GM03348 (cell line): ENCODE measurements at regions not wholly inside any gene's neighbourhood (a gene's known extent, or its start where the extent isn't known, plus 50 kb on each side); places are given as distances from the start of the nearest gene placed in this dataset.

Experiments used
- DNase-seq: peaks from one replicate; pipeline ENCODE4 v3.0.0; 2012; ENCODE audit warnings: low spot score

DNA sequence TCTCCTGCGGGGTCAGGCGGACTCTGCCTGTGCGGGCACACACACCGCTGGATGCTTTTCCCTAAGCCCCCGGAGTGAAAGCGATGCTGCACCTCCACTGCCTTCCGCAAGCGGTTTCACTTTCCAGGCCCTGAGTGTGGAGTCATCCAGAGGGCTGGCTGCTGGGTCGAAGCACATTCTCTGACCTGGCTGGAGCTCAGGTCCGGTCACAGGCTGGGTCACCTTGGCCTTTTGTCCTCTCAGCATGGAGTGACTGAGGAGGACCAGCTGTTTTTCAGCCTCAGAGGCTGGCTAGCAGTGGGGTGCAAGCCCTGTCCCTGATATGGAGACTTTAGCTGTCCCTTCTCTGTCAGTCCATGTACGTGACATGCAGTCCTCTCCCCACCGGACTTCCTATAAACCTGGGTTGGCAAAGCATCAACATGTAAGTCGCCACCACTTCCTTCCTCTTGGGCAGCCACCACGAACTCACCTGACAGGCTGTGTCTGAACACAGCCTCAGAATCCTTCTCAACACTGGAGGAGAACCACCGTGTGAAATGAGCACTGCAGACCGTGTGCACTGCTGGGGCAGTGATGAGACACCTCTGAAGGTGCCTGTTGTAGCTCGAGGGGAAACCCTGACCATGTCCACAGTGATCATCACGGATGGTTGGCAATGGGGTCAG, 51.3 kb downstream of the GADD45G start:
- DNase-seq: no peak

DNA sequence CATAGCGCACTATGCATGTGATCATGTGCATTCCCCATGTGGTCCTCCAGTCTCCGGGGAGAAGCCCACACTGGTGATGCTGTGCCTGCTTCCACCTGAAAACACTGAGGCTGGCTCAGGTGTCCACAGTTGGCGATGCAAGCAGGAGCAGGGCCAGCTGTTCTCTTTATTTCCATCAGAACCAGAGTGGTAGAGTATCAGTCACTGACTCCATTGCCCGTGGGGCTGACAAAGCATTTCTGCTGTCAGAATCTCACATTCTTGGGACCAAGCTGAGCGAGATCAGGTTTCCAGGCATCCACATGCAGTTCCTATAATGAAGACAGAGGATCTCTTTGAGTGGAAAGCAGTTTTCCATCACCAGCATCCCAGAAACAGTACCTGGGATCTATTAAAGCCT, 52.5 kb downstream of the GADD45G start:
- DNase-seq: no peak

DNA sequence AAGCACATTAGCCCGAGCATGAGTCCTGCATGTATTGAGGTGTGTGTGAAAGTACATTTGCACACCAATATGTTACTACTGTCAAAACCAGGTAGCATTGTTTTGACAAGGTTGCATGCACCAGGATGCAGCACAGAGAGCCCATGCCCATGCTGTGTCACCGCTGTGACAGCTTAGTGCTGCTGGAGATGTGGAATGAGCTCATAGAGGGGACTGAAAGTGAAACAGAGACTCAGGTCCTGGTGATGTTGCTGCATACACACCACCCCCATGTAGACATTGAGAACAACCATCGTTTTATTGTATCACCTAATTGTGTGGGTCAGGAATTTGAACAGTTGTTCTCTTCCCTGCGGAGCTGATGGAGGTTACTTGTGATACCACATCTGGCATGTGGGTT, 53.0 kb downstream of the GADD45G start:
- DNase-seq: no peak

DNA sequence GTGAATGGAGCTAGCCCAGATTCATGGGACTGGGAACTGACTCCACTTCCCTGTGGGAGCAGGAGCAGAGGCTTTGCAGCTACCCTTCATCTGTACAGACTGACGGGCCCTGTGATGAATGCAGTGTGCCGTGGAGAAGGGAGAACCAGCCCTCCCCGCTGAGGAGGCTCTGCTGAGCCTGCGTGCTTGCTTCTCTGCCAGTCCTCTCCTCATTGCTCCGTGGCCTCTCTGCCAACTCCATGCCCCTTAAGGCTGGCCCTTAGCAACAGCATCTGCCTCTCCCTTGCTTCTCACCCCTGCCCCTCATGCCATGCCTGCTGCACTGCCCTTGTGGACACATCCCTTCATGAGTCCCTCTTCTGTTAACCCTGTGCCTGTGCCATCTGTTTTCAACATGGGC, 53.6 kb downstream of the GADD45G start:
- DNase-seq: no peak

DNA sequence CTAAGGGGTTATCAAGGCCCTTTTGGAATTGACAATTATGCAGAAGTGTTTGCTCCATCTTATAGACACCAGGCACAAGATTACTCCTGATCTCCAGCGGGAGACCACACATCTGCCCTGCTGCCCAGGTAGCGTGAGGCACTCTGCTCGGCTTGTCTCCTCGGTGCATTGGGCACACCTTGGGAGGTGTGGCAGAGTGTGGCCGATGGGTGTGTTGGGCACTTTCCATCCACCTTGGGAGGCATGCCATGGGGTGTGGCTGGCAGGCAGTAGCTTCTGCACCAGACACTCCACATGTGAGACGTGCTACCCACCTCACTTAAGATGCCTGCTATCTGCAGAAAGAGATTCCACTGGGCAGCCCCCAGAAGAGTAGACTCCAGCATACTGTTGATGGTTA, 54.1 kb downstream of the GADD45G start:
- no peak for DNase-seq

- DNase-seq: no peak
Measured at GRCh38 chr9:89659473-89659872, 54.7 kb downstream of the GADD45G start.

DNA sequence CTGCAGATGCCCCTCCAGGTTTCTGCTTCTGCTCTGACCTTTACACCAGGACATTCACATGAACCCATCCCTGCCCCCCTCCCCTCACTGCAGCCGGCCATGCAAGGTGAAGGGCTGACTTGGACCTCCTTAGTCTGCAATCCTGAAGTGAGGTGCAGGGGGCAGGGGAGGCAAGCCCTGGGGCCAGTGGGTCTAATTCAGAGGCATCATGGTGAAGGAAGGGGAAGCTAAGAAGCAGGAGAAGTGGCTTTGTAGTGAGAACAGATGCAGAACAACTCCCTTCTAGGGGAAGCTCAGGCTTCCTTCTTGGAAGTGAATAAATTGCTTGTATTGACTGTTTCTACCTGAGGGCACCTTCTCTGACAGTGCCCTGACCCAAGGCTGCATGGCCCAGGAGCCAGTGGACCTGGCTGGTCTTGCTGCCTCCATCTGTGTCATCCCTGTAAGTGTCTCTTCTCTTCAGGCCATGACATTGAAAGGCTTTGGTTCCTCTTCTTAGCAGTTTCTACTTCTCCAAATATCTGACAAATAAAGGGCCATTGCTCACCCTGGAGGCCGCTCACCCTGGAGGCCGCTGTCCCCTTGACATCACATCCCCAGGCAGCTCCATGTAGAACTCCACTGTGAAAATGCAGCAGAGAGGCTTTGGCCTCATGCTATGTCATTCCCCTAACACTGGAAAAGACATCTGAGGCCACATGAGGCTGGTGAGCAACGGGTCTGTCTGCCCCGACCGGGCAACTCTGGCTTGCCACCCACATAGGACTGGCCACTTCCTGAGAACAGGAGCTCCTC, 55.3 kb downstream of the GADD45G start:
- no peak for DNase-seq

DNA sequence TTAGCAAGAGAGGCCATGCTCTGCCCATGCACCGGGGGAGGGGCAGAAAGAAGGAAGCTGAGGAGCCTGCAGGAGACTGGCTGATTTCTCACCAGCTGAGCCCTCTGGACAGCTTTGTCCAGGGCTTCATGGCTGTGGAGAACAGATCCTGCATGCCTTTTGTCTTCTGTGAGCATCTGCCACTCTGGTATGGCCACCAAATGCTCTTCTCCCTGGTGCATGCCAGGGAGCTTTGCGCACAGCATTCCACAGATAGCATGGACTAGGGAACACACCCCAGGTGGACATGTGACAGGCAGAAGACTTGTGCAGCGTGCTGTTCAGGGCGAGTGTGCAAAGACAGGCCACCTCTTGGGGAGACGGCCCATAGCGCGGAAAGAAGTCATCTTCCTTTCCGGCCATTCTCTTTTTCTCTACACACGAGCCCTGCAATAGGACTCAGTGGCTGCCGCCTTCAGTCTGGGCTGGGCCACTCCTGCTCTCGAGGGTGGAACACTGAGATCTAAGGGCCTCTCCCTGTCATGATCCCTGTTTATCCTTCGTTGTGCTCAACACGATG, 56.7 kb downstream of the GADD45G start:
- DNase-seq: no peak

GRCh38 chr9:89661956-89662717, 57.3 kb downstream of the GADD45G start:
- DNase-seq: peak; percentile 53

DNA sequence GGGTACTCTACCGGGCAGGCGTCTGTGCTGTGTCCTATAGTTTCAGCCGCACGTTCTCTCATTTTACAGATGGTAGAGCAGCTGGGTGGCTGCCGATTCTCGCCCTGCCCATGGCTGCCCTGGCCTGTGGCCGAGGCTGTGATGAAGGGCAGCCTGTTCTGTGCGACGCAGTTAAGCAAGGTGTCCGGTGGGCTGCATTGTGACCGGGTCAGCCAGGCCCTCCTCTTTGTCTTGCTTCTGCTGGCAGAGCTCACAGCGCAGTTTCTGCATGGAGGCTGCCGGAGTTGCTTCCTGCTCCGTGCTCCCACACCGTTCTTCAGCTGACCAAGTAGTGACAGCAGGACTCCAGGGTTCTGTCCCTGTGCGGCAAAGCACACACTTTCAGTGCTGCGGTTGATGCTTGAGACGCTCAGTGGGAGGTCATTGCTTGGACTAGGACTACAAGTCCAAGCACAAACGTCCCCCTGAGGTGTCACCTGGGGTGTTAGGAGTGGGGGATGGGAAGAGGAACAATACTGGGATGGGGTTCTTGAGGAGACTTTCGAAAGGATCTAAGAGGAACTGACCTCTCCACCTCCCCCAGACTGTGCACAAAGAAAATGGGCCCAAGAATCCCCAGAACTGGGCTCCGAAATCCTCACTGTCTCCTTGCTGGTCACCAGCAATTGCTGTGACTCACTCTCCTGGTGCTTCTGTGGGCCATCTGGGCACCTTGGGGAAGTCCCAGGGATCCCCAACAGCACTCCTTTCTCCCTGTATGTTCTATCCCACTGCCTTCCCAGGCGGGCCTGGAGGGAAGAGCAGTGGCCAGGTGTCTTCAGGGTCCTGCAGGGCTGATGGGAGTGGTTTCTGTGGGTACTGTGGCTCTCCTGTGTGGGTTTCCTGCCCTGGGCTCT, 58.2 kb downstream of the GADD45G start:
- no peak for DNase-seq

DNA sequence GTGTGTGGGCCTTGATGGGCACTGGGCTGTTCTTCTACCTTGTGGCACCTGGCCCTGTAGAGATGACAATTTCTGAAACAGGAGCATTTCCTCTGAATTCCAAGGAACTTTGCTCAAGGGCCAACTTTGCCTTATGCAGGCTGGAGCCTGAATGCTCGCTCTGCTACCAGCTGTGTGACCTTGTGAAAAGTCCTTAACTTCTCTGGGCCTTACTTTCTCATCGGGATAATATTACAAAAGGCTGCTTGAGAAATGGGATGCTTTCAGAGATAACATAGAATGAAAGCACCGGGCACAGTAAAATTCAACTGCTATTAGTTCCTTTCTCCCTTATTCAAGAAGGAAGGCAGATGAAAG, 58.8 kb downstream of the GADD45G start:
- DNase-seq: no peak

- no peak for DNase-seq
Measured at GRCh38 chr9:89664010-89664409, 59.2 kb downstream of the GADD45G start.

DNA sequence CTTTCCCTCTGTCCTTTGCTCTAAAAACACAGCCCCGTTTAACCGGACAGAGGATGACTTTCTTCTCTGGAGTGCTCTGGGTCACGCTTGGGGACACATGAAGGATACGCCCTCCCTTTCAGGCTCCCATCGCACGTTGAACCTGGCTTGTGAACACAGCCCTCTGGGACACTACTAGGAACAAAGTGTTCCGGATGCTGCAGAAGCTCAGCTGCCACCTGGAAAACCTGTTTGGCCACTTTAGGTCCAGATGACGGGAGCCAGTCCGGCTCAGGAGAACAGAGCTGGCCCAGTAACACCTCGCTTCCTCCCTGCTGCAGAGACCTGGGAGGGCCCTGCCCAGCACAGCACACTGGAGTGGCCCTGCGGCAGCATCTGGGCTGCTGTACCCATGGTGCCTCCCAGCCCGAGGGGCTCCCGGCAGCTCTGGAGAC, 60.1 kb downstream of the GADD45G start:
- no peak for DNase-seq

DNA sequence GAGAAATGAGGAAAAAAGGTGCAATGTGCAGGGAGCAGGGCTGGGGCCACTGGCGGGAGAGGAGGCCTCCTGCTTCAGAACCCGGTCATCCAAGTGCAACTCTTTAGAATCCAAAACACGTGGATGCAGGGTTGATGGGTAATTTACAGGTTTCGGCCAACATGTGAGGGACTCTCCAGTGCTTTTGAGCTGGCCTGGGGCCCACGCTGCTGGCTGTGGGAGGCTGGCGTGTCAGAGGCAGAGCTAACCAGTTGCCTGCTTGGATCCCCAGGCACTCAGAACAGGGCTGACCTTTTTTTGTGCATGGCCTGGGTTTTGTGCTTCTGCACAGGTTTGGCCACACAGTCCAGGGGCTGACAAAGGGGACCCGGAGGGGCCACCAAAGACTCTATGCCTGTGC, 61.6 kb downstream of the GADD45G start:
- no peak for DNase-seq

DNA sequence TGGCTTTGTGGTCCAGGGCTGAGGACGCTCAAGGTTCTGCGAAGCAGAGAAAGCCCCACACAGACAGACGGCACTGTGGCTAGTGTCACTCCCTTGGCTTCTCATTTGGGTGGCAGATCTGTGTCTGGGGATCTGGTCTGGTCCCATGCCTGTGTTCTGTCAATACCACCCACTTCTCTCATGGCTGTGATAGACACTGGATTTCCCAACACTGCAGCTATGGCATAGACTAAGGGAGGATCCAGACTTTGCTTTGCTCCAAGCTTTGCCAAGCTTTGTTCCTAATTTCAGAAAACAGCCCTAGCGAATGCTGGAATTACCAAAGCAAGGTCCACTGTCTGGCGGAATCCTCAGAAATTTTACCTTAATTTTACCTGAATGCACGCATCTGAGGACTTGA, 62.1 kb downstream of the GADD45G start:
- DNase-seq: no peak

- no peak for DNase-seq
Measured at GRCh38 chr9:89667726-89668125, 62.9 kb downstream of the GADD45G start.

- DNase-seq: no peak
Measured at GRCh38 chr9:89668216-89668865, 63.5 kb downstream of the GADD45G start.

DNA sequence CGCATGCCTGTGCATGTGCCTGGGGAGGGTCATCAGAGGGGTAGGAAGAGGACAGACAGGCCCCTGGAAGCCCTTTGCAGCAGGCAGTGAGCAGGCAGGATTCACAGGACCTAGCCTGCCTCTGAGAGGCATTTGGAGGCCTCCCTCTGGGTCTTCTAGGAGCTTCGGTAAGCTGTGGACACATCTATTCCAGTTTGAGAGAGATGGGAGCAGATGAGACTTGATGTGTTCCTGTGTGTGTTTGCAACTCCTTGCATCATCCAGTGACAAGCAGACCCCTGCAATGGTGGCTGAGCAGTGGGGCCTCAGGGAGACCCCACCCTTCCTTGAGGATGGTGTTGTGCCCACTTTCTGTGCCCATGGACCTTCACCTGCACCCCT, 64.0 kb downstream of the GADD45G start:
- no peak for DNase-seq

DNA sequence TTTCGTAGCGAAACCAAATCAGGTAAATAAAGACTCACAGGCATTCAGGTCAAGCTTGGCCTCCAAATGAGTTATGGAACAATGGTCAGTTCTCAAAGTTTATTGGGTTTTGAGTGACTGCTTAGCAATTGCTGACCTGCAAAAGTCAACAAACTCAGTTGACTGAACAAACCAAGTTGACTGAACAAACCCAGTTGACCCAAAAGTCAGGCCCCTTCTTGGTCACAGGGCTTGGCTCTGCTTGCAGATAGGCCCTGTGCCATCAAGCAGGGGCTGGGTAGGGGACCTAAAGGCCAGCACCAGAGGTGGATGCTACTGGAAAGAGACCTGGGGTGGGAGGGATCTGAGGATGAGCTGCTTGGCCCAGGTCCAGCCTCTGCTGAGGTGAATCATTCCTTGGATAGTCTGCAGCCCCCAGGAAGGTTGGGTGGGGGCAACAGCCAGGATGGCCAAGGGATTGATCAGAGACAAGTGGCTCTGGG, 64.6 kb downstream of the GADD45G start:
- DNase-seq: no peak

- DNase-seq: no peak
Measured at GRCh38 chr9:89670114-89670513, 65.3 kb downstream of the GADD45G start.

DNA sequence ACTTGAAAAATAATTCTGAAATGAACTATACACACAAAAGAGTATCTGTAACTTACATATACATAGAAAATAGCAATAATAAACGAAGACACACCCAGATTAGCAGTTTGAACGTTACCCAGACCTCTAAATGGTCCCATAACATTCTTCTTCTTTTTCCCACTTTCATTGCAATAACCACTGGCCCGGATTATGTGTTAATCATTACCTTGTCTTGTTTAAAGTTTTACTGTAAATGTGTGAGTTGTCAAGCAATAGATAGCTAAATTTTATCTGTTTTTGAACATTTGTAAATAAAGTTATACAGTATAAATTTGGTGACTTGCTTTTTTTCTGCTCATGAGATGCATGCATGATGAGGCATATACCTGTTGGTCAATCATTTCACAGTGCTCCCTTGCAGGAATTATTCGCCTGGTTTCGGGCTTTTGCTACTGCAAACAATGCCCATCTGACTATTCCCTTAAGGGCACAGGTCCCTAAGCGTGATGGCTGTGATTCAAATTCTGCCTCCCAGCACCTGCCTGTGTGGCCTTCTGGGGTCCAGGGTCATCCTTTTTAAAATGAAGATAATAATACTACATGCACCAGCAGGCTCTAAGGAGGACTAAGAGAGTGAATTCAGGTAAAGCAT, 66.1 kb downstream of the GADD45G start:
- no peak for DNase-seq
